Effector memory CD8-positive, alpha-beta T cell (primary cell): ENCODE measurements at regions not wholly inside any gene's neighbourhood (a gene's known extent, or its start where the extent isn't known, plus 50 kb on each side); places are given as distances from the start of the nearest gene placed in this dataset.

Experiments used
- ATAC-seq: fragments of 150-1000 bp; cut with Tn5 transposase; replicated peaks from 2 replicates; pipeline ENCODE4 v1.10.0; 2021; ENCODE audit warnings: mild to moderate bottlenecking, moderate library complexity
- DNase-seq, 3 experiments: peaks; one replicate each; pipeline ENCODE4 v3.0.0; 2021
- H3K27ac Mint-ChIP-seq, 2 donors: one replicate each; pipeline ENCODE4 v1.8.0; 2022; ENCODE audit warnings: mild to moderate bottlenecking in 2 of 2, mixed read lengths in 2 of 2, moderate library complexity in 2 of 2
- H3K27me3 Mint-ChIP-seq, 2 donors: one replicate each; pipeline ENCODE4 v1.8.0; 2022; ENCODE audit warnings: mixed read lengths in 2 of 2
- H3K36me3 Mint-ChIP-seq: one replicate; pipeline ENCODE4 v1.8.0; 2022; ENCODE audit warnings: mild to moderate bottlenecking, moderate library complexity, mixed read lengths; ENCODE audit not compliant: insufficient read depth
- H3K4me1 Mint-ChIP-seq, 2 donors: one replicate each; pipeline ENCODE4 v1.8.0; 2022; ENCODE audit warnings: low read depth in 2 of 2, mixed read lengths in 2 of 2
- H3K4me3 Mint-ChIP-seq, 2 donors: one replicate each; pipeline ENCODE4 v1.8.0; 2022; ENCODE audit warnings: mild to moderate bottlenecking in 2 of 2, mixed read lengths in 2 of 2, moderate library complexity in 2 of 2
- H3K9me3 Mint-ChIP-seq, 2 donors: one replicate each; pipeline ENCODE4 v1.8.0; 2022; ENCODE audit warnings: mixed read lengths in 2 of 2

- no peaks in the 10 kb centered on the region for H3K36me3 Mint-ChIP-seq
Observed at GRCh38 chr14:76974365-76974764, 54.1 kb downstream of the IRF2BPL start.

GRCh38 chr14:76971549-76971948 is 57.0 kb downstream of the IRF2BPL start:
- H3K27me3 Mint-ChIP-seq = no peaks in the 10 kb centered on the region
- no peak for DNase-seq
- no peaks in the 10 kb centered on the region for H3K36me3 Mint-ChIP-seq
- H3K27ac Mint-ChIP-seq = no peak overlapping the region
- H3K9me3 Mint-ChIP-seq = no peaks in the 10 kb centered on the region
- no peak overlapping the region for H3K4me3 Mint-ChIP-seq
- no peak for ATAC-seq
- peaks cover 0 to 2% of the 10 kb centered on the region in 2 donors for H3K4me1 Mint-ChIP-seq

More at GRCh38 chr14:76974365-76974764, 54.1 kb downstream of the IRF2BPL start:
- H3K4me3 Mint-ChIP-seq = no peak overlapping the region
- DNase-seq (no peak), ATAC-seq (no peak)
- H3K9me3 Mint-ChIP-seq = no peaks in the 10 kb centered on the region
- H3K4me1 Mint-ChIP-seq = peaks cover 7 to 8% of the 10 kb centered on the region in 2 donors
- H3K27me3 Mint-ChIP-seq = no peaks in the 10 kb centered on the region
- H3K27ac Mint-ChIP-seq = no peak overlapping the region

GRCh38 chr14:76968621-76969063 is 59.9 kb downstream of the IRF2BPL start:
- Mint-ChIP-seq H3K9me3 (no peaks in the 10 kb centered on the region), H3K4me1 (peaks cover 8 to 16% of the 10 kb centered on the region in 2 donors), H3K27ac (no peak overlapping the region), H3K27me3 (no peaks in the 10 kb centered on the region), H3K36me3 (peaks cover 3% of the 10 kb centered on the region), H3K4me3 (no peak overlapping the region)
- ATAC-seq (no peak), DNase-seq (no peak)

- Mint-ChIP-seq H3K9me3 (no peaks in the 10 kb centered on the region), H3K4me3 (no peak overlapping the region), H3K4me1 (peaks cover 16 to 22% of the 10 kb centered on the region in 2 donors), H3K27me3 (no peaks in the 10 kb centered on the region), H3K27ac (no peak overlapping the region), H3K36me3 (peaks cover 3% of the 10 kb centered on the region)
- DNase-seq (no peak), ATAC-seq (no peak)
Observed at GRCh38 chr14:76967788-76968187, 60.7 kb downstream of the IRF2BPL start.

- peaks cover 33 to 44% of the 10 kb centered on the region in 2 donors for H3K4me1 Mint-ChIP-seq
- ATAC-seq = no peak
- H3K4me3 Mint-ChIP-seq = no peak overlapping the region
- H3K36me3 Mint-ChIP-seq = peaks cover 18% of the 10 kb centered on the region
- no peaks in the 10 kb centered on the region for H3K27me3 Mint-ChIP-seq
- no peak for DNase-seq
- H3K9me3 Mint-ChIP-seq = no peaks in the 10 kb centered on the region
- H3K27ac Mint-ChIP-seq = peak overlapping the region; percentile 63 to 81
Observed at GRCh38 chr14:76965232-76965631, 63.3 kb downstream of the IRF2BPL start.

GRCh38 chr14:76964695-76965094 is 63.8 kb downstream of the IRF2BPL start:
- Mint-ChIP-seq H3K9me3 (no peaks in the 10 kb centered on the region), H3K36me3 (peaks cover 18% of the 10 kb centered on the region), H3K4me3 (no peak overlapping the region), H3K4me1 (peaks cover 36 to 48% of the 10 kb centered on the region in 2 donors), H3K27ac (peak overlapping the region; percentile 81 to 96), H3K27me3 (no peaks in the 10 kb centered on the region)
- DNase-seq (no peak), ATAC-seq (no peak)

- Mint-ChIP-seq H3K4me1 (peaks cover 45 to 55% of the 10 kb centered on the region in 2 donors), H3K9me3 (no peaks in the 10 kb centered on the region), H3K27me3 (no peaks in the 10 kb centered on the region), H3K4me3 (no peak overlapping the region), H3K27ac (peak overlapping the region; percentile 71 to 96), H3K36me3 (peaks cover 18% of the 10 kb centered on the region)
- ATAC-seq (no peak), DNase-seq (no peak)
Observed at GRCh38 chr14:76963372-76963771, 65.1 kb downstream of the IRF2BPL start.

GRCh38 chr14:76962303-76962660 is 66.2 kb downstream of the IRF2BPL start:
- peaks cover 55 to 64% of the 10 kb centered on the region in 2 donors for H3K4me1 Mint-ChIP-seq
- no peak for DNase-seq
- ATAC-seq = no peak

GRCh38 chr14:76961631-76962302 is 66.7 kb downstream of the IRF2BPL start:
- H3K4me1 Mint-ChIP-seq = peaks cover 59 to 69% of the 10 kb centered on the region in 2 donors
- peak overlapping the region; percentile 84 to 96 for H3K27ac Mint-ChIP-seq
- no peaks in the 10 kb centered on the region for H3K27me3 Mint-ChIP-seq
- ATAC-seq (peak; percentile 90), DNase-seq (peak; percentile 92 to 96 (median 94))
- peak overlapping the region; percentile 67 to 85 for H3K4me3 Mint-ChIP-seq
- no peaks in the 10 kb centered on the region for H3K9me3 Mint-ChIP-seq
- peaks cover 24% of the 10 kb centered on the region for H3K36me3 Mint-ChIP-seq

More at GRCh38 chr14:76962303-76962660, 66.2 kb downstream of the IRF2BPL start:
- peak overlapping the region; percentile 84 to 96 for H3K27ac Mint-ChIP-seq
- H3K36me3 Mint-ChIP-seq = peaks cover 24% of the 10 kb centered on the region
- H3K9me3 Mint-ChIP-seq = no peaks in the 10 kb centered on the region
- no peaks in the 10 kb centered on the region for H3K27me3 Mint-ChIP-seq
- peak overlapping the region; percentile 67 to 85 for H3K4me3 Mint-ChIP-seq

- H3K27ac Mint-ChIP-seq = peak overlapping the region; percentile 8 to 99
- ATAC-seq (no peak), DNase-seq (no peak)
- peaks cover 39% of the 10 kb centered on the region for H3K36me3 Mint-ChIP-seq
- H3K4me3 Mint-ChIP-seq = no peak overlapping the region
- H3K27me3 Mint-ChIP-seq = no peaks in the 10 kb centered on the region
- H3K9me3 Mint-ChIP-seq = no peaks in the 10 kb centered on the region
- peaks cover 64 to 68% of the 10 kb centered on the region in 2 donors for H3K4me1 Mint-ChIP-seq
Observed at GRCh38 chr14:76958980-76959710, 69.4 kb downstream of the IRF2BPL start.

- Mint-ChIP-seq H3K27ac (peak overlapping the region; percentile 15 to 99), H3K9me3 (no peaks in the 10 kb centered on the region), H3K4me1 (peaks cover 66 to 68% of the 10 kb centered on the region in 2 donors), H3K4me3 (peak overlapping the region; percentile 76 to 85), H3K27me3 (no peaks in the 10 kb centered on the region), H3K36me3 (peaks cover 36% of the 10 kb centered on the region)
- DNase-seq (no peak), ATAC-seq (no peak)
Observed at GRCh38 chr14:76958020-76958979, 70.2 kb downstream of the IRF2BPL start.

GRCh38 chr14:76957224-76957891 is 71.2 kb downstream of the IRF2BPL start:
- peak; percentile 17 to 29 (median 19) for DNase-seq
- Mint-ChIP-seq H3K36me3 (peaks cover 35% of the 10 kb centered on the region), H3K27ac (peak overlapping the region; percentile 97 to 99), H3K9me3 (no peaks in the 10 kb centered on the region), H3K27me3 (no peaks in the 10 kb centered on the region), H3K4me3 (peak overlapping the region; percentile 76 to 85), H3K4me1 (peaks cover 58 to 59% of the 10 kb centered on the region in 2 donors)
- peak; percentile 1 for ATAC-seq
